HuH-7 (cell line): ENCODE measurements at regions not wholly inside any gene's neighbourhood (a gene's known extent, or its start where the extent isn't known, plus 50 kb on each side); places are given as distances from the start of the nearest gene placed in this dataset.

Experiments
- DNase-seq: peaks from one replicate; pipeline ENCODE4 v3.0.0; 2011; ENCODE audit warnings: low spot score

DNA sequence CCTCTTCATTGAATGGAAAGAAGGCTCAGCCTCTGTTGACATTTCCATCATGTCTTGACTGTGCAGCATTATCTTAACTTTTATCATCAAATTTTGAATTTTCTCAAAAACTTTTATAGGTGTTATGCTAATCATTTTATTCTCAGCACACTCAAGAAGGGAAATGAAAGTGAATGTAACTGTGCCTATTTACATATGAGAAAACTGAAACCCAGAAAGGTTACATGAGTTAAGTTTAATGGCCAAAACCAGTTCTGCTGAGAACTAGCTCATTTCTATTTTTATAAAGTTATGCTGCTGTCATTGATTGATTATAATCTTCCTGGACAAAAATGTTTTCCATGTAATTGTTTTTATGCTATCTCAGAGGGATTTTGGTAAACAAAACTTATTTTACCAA is 618.8 kb upstream of the NRXN1 start:
- DNase-seq = no peak

DNA sequence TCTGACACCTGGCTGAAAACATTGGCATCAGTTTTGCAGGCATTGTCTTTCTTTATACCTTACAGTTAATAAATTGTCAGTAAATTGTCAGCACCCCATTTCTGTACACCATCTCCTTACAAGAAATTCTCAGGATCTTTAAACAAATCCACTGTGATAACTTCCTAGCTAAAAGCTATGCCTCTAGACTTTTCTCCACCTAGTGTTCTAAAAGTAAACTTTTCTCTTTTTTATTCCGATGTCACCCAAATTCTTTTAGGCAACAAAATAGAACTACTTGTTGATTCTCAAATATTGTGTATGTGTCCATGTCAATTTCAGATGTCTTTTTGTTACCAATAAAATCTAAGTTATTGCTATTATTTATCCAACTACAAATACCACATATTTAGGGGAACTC is 617.4 kb upstream of the NRXN1 start:
- no peak for DNase-seq

DNA sequence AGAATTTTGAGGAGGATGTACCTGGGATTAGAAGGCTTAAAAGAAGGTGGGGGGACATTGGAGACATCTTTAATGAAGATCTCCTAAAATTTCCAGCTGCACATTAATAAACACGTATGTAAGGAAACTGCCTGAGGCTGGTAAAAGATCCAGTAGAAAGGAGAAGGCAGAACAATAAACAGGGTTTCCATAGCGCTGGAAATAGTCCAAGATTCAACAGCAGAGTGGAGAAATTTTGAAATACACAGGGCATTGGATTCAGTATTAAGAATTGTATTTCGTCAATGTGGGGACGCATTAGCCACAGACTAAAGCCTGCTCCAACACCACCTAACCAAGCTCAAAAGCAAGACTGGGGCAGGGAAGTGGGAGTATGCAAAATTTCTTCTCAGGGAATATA is 606.9 kb upstream of the NRXN1 start:
- DNase-seq = no peak

DNA sequence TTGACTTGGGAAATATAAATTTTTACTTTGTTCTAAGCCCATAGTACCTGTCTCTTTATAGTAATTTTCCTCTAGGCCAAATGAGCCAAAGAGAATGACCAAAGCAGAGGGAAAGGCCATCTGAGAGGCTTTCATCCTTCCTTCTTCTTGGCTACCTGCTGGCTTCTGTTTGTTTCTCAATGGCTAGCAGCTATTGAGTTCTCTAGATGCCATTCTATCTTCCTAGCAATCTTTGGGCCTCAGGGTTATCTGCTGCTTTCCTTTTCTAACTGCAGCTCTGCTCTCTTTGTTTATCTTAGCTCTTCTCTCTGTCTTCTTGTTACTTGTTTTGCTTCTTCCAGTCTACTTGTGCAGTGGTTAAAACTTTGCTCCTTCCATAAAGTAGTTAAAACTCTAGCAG is 601.1 kb upstream of the NRXN1 start:
- no peak for DNase-seq

DNA sequence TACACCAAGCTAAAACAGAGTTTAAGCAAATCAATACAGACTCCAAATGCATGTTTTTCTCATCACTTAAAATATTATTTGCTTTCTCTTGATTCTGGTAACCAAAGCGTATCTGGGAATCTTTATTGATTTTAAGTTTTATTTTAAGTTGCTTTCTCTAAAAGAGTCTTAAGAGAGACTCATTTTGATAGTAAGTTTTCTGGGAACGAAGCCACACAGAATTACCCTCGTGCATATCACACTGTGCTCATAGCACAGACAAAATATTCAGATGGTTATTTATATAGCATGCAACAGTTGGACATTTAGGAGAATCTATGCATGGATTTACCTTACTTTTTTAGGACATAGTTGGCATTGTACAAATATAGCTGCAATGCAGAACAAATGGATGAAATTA is 597.5 kb upstream of the NRXN1 start:
- DNase-seq = no peak

DNA sequence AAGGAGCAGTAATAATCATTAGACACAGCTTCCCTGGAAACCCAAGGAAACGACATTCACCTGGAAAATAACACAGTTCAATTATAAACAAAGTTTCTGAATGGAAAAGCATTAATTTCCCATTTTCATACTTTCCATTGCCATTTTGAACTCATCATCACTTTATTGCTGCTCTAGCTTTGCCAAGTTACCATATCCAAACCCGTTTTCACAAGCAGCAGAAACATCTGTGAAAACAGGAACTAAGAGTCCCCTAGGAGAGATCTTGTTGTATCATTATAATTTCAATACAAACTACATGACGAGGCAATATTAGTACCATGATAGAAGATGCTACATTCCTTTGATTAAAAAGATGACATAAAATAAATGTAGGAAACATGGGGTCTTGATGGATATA is 597.0 kb upstream of the NRXN1 start:
- no peak for DNase-seq

DNA sequence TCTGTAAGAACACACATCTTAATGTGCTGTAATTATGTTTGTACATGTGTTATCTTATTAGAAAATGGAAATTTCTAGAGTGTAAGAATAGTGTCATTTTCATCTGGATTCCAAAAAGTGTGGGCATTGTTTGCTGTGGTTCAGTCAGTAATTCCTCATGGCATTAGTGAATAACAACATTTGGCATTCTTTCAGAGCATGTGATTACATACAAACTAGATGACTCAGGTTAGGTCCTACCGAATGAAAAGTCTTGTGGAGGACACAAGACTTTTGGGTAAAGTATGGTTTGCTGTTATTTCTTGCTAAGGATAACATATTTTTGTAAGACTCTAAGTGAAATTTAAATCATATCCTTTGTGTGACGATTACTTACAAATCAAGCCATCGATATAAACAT is 593.1 kb upstream of the NRXN1 start:
- DNase-seq = no peak

- no peak for DNase-seq
Observed at GRCh38 chr2:51620796-51621195, 588.9 kb upstream of the NRXN1 start.

DNA sequence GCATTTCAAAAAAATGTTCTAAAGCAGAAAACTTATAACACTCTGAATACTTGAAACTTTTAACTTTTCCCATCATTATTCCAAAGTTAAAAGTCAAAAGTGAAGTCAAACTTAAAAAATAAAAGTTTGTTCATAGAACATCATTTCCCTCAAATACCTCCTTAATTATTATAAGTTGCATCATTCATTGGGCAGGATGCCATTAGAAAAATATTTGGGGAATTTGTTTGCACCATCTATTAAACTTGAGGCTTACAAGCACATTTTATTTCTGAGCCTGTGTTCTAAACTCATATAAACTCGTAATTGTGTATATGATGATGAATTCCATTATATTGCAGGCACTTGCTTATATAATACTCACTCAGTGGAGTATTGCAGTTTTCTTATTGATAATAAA is 588.0 kb upstream of the NRXN1 start:
- DNase-seq = no peak

DNA sequence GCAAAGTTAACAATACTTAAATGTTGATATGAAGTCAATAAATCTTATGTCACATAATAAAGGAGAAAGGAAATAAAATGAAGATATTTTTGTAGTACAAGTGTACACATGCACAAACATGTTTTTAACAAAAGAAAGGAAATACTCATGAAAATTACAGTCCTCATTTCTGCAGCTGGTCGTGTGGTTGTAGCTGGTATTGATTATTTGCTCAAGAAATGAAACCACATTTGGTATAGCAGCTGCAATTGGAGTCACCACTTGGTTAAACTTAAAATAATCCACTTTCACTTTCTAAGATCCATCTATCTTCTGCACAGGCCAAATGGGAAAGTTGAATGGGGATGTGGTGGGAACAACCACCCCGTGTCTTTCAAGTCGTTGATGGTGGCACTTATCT is 580.5 kb upstream of the NRXN1 start:
- no peak for DNase-seq

DNA sequence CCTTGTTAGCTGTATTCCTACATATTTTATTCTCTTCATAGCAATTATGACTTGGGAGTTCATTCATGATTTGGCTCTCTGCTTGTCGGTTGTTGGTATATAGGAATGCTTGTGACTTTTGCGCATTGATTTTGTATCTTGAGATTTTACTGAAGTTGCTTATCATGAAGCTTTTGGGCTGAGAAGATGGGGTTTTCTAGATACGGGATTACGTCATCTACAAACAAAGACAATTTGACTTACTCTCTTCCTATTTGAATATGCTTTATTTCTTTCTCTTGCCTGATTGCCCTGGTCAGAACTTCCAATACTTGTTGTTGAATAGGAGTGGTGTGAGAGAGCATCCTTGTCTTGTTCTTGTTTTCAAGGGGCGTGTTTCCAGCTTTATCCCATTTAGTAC is 569.8 kb upstream of the NRXN1 start:
- no peak for DNase-seq

GRCh38 chr2:51597086-51597485 is 565.2 kb upstream of the NRXN1 start:
- DNase-seq = no peak

GRCh38 chr2:51595836-51596235 is 563.9 kb upstream of the NRXN1 start:
- DNase-seq = no peak

- peak; percentile 2 for DNase-seq
Observed at GRCh38 chr2:51581636-51582267, 549.8 kb upstream of the NRXN1 start.

GRCh38 chr2:51579412-51579811 is 547.5 kb upstream of the NRXN1 start:
- DNase-seq = no peak

- DNase-seq = no peak
Observed at GRCh38 chr2:51575181-51575580, 543.2 kb upstream of the NRXN1 start.

DNA sequence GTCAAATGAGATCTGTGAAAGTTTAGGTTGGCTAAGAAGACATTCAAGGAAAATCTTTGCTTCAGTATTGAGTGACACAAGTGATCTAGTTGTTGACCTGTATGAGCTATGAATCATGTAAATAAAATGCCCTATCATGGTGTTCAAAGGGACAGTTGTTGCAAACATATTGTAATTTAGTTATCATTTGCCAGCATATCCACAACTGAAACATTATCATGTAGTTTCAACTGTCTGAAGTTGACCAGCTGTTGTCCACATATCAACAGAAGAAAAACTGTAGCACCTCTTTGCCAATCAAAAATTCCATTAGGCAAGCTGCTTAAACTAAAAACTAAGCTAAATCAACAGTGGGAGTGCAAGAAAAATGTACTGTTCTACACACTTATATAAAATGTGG is 527.1 kb upstream of the NRXN1 start:
- no peak for DNase-seq

DNA sequence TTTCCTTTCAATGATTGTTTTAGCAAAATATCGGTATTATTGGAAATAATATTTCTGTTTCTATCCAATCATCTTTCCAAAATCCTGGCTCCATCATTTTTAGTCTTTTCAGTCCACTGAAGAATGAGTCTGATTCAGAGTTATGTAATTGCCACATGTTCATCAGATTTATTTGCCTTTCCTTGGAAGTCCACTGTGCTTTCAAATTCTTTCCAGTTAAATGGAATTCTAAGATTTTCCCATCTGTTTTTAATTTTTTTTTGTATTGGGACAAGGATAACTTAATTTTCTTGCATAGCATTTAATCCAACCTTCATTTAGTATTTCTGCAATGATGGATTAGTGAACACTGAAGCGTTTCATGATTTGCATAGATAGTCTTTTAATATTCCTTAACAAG is 521.5 kb upstream of the NRXN1 start:
- no peak for DNase-seq

- no peak for DNase-seq
Observed at GRCh38 chr2:51535763-51536162, 503.8 kb upstream of the NRXN1 start.

DNA sequence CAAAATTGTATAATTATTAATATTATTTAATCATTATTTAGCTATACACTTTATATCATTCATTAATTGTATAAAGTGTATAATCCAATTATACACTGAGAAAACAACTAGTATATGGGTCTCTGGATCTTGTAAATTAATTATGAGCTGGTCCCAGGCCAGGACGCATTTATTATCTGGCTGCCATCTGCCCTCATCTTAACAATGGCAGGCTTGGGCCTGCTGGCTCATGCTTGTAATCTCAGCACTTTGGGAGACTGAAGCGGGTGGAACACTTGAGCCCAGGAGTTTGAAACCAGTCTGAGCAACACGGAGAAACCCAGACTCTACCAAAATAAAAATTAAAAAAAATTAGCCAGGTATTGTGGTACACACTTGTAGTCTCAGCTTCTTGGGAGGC is 502.2 kb upstream of the NRXN1 start:
- DNase-seq = no peak

GRCh38 chr2:51528156-51528555 is 496.2 kb upstream of the NRXN1 start:
- no peak for DNase-seq

DNA sequence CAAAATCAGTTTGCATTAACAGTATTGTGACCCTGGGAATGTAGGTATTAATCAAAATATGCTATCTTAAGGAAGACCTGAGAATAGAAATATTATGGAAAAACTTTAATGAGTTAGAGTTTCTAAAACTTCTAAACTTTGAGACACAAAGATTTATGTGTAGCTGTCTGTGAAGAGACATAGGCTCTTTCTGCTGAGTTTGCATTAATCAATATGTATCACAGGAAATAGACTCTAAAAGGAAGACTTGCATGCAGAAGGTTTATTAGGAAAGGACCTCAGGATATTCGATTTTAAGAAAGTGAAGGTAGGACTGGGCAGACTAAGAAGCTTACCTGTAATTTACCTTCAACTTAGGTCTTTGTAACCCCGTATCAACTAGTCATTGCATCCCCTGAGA is 494.8 kb upstream of the NRXN1 start:
- no peak for DNase-seq

- no peak for DNase-seq
Observed at GRCh38 chr2:51516667-51517066, 484.7 kb upstream of the NRXN1 start.

DNA sequence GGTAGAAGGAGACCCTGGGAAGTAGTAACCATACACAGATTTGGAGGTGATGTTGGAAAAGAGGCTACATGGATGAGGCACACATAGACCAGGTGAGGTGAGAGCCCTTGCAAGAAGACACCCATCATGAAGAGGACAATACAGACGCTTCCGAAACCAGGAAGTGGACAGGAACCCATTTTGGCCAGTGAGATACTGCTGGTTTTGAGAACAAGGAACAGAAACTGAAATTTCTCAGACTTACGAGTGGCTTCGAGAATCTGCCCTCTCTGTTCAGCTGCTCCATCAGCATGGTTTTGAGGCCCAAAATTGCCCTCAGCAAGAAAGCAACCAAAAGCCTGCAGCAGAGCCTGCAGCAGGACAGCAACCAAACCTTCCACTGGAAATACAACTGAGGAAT is 479.1 kb upstream of the NRXN1 start:
- no peak for DNase-seq

GRCh38 chr2:51510303-51510702 is 478.4 kb upstream of the NRXN1 start:
- DNase-seq = no peak
